Uterus (tissue), 3 donors: ENCODE measurements at regions not wholly inside any gene's neighbourhood (a gene's known extent, or its start where the extent isn't known, plus 50 kb on each side); places are given as distances from the start of the nearest gene placed in this dataset.

ENCODE experiments used
- DNase-seq, 2 donors: peaks; one replicate each; pipeline ENCODE4 v3.0.0-alpha.2; 2019 to 2020
- H3K27ac ChIP-seq, 2 donors: fragments of 200-600 bp; sonication (generic); 1 replicate in 1 of 2; 2 replicates in 1 of 2; pipeline ENCODE4 v1.5.1; 2016 to 2018
- H3K27me3 ChIP-seq, 2 donors: fragments of 200-600 bp; sonication (generic); one replicate each; pipeline ENCODE4 v1.5.1; 2018 to 2019; ENCODE audit warnings: control low read depth in 1 of 2
- H3K36me3 ChIP-seq, 2 donors: fragments of 200-600 bp; sonication (generic); one replicate each; pipeline ENCODE4 v1.5.1; 2019; ENCODE audit warnings: control low read depth in 1 of 2
- H3K4me1 ChIP-seq, 2 donors: fragments of 200-600 bp; sonication (generic); one replicate each; pipeline ENCODE4 v1.5.1; 2018 to 2019; ENCODE audit warnings: control low read depth in 1 of 2
- H3K4me3 ChIP-seq, 2 donors: fragments of 200-600 bp; sonication (generic); 1 replicate in 1 of 2; 2 replicates in 1 of 2; pipeline ENCODE4 v1.5.1; 2018 to 2019; ENCODE audit warnings: mild to moderate bottlenecking in 1 of 2
- H3K9me3 ChIP-seq, 2 donors: fragments of 200-600 bp; sonication (generic); one replicate each; pipeline ENCODE4 v1.5.1; 2019; ENCODE audit warnings: control low read depth in 1 of 2
- POLR2A ChIP-seq, 2 donors: fragments of 450-650 bp; IDR thresholded peaks; one replicate each; pipeline ENCODE4 v1.6.1; 2016; ENCODE audit warnings: antibody characterized with exemption in 2 of 2, mild to moderate bottlenecking in 1 of 2, moderate library complexity in 1 of 2
- intact Hi-C: fragments of 100-400 bp; cut with DNase I; formaldehyde crosslinking; loops from one replicate; pipeline ENCODE4 v1.15.1; 2023; ENCODE audit warnings: low total_unique reads
- TF ChIP-seq, protein P1 (sequence below), 4 experiments: fragments of 200-600 bp in 2 of 4; fragments of 450-650 bp in 2 of 4; sonication (generic) in 2 of 4; IDR thresholded peaks; one replicate each; pipeline ENCODE4 v1.5.1; 2016 to 2019; ENCODE audit warnings: antibody characterized with exemption in 4 of 4, mild to moderate bottlenecking in 2 of 4, moderate library complexity in 1 of 4
- donor health status: DM: yes; HTN: yes; CAD: no.

DNA sequence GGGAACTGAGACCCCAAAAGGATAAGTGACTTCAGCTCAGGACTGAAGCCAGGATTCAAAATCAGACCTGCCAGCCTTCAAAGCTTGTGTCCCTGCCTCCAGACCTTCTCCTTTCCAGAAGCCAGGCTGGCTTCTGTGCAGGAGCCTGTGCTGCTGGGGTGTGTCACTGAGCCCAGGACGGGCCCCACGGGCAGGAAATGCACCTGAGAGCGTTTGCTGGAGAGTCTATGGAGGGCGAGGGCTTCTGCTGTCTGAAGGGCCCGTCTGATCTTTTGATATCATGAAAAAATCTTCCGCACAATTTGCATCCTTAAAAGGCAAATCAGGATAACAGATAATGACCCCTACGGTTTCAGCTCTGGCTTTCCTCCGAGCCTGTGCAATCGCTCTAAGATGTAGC, 125.4 kb downstream of the FAM43A start:
- H3K27ac ChIP-seq = no peak overlapping the region
- H3K36me3 ChIP-seq = no peaks in the 10 kb centered on the region
- intact Hi-C loops = no loop called here
- H3K4me3 ChIP-seq = no peak overlapping the region
- H3K9me3 ChIP-seq = no peaks in the 10 kb centered on the region
- DNase-seq = no peak
- H3K27me3 ChIP-seq = no peaks in the 10 kb centered on the region
- H3K4me1 ChIP-seq = no peaks in the 10 kb centered on the region
- TF ChIP-seq POLR2A (IDR thresholded peaks at IDR 0.05) = no peak
- TF ChIP-seq, protein P1, sequence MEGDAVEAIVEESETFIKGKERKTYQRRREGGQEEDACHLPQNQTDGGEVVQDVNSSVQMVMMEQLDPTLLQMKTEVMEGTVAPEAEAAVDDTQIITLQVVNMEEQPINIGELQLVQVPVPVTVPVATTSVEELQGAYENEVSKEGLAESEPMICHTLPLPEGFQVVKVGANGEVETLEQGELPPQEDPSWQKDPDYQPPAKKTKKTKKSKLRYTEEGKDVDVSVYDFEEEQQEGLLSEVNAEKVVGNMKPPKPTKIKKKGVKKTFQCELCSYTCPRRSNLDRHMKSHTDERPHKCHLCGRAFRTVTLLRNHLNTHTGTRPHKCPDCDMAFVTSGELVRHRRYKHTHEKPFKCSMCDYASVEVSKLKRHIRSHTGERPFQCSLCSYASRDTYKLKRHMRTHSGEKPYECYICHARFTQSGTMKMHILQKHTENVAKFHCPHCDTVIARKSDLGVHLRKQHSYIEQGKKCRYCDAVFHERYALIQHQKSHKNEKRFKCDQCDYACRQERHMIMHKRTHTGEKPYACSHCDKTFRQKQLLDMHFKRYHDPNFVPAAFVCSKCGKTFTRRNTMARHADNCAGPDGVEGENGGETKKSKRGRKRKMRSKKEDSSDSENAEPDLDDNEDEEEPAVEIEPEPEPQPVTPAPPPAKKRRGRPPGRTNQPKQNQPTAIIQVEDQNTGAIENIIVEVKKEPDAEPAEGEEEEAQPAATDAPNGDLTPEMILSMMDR (IDR thresholded peaks at IDR 0.05) = no peak

DNA sequence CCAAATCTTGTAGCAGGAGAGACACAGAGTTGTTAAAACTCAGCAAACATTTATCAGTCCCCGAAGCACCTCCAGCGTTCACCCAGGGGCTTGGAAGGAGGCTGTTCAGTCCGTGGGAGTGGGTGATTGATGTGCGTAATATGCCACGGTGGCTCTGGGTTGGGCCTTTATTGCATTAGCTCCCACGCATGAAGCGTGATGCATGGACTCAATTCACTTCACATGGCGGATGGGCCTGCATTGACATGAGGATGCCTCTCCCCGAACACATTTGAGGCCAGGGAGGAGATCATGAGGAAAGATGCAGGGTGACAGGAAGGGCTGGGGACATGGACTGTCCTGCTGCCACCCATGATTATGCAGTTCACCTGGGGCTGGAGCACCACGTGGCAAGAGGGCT, 126.5 kb downstream of the FAM43A start:
- no peaks in the 10 kb centered on the region for H3K36me3 ChIP-seq
- no peak for TF ChIP-seq POLR2A (IDR thresholded peaks at IDR 0.05)
- TF ChIP-seq, protein P1 (IDR thresholded peaks at IDR 0.05) = no peak
- no peak overlapping the region for H3K4me3 ChIP-seq
- H3K27ac ChIP-seq = no peak overlapping the region
- DNase-seq = no peak
- H3K27me3 ChIP-seq = no peaks in the 10 kb centered on the region
- intact Hi-C loops = no loop called here
- H3K9me3 ChIP-seq = no peaks in the 10 kb centered on the region
- H3K4me1 ChIP-seq = no peaks in the 10 kb centered on the region

DNA sequence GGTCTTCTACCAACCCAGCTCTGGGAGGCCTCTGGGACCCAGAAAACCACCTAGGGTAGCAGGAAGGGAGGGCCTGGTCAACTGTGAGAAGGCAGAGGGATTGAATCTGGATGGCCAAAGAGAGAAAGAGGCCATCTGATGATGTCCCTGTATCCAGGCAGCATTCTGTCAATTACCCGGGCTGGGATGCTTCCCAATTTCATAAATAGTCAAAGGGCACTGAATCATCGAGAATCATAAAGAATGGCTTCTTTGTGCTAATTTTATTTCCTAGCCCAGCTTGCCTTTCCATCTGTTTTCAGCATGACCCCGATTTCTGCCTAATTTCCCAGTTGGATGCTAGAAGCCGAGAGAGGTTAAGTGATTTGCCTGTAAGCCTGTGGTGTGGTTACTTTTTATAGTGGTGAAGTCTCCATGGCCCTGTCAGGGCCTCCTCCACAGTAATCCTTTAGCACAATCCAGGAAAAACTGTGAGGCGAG, 129.2 kb downstream of the FAM43A start:
- no peak for TF ChIP-seq POLR2A (IDR thresholded peaks at IDR 0.05)
- TF ChIP-seq, protein P1 (IDR thresholded peaks at IDR 0.05) = no peak
- Histone ChIP-seq H3K4me1 (no peaks in the 10 kb centered on the region), H3K4me3 (no peak overlapping the region), H3K9me3 (no peaks in the 10 kb centered on the region), H3K27ac (no peak overlapping the region), H3K27me3 (no peaks in the 10 kb centered on the region), H3K36me3 (no peaks in the 10 kb centered on the region)
- no peak for DNase-seq
- intact Hi-C loops = no loop called here

DNA sequence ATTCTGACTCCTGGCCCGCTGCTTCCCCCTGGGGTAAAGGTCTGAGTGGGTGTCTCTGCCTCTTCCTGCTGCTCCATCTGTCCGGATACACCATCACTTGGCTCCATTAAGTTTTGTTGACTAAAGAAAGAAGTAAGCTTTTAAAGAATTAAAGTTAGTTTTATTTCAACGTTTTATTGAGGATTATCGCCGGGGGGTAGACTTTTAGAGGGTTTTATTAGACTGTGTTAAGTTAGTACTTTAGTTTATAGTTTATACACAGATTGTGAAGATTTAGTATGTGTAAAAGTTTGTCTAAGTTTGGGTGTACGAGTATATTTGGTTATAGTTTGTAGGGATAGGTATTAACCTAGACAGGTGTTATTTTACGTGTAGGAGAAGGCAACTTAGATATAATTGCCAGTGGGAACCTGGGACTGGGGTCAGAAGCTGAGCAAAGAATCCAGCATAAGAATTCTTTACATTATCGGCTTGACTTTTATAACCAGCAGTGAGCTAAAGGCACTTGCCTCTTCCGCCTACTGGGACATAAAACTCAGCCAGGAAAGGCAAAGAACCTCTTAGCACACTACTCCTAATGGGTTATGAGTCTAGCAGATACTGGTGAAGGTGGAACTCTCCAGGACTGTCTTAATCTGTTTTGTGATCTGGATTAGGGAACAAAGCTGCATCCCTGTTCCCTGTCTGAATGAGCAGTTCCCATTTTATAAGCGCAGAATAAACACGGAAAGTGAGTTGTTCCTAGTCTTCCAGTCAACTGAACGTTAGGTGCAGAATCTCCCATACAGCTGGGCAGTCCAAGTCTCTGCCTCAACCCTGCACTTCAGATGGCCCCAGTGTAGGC, 131.3 kb downstream of the FAM43A start:
- TF ChIP-seq, protein P1 (IDR thresholded peaks at IDR 0.05) = no peak
- TF ChIP-seq POLR2A (IDR thresholded peaks at IDR 0.05) = no peak
- Histone ChIP-seq H3K4me3 (no peak overlapping the region), H3K27ac (no peak overlapping the region), H3K36me3 (no peaks in the 10 kb centered on the region), H3K4me1 (no peaks in the 10 kb centered on the region), H3K9me3 (no peaks in the 10 kb centered on the region), H3K27me3 (no peaks in the 10 kb centered on the region)
- intact Hi-C loops = no loop called here
- no peak for DNase-seq

DNA sequence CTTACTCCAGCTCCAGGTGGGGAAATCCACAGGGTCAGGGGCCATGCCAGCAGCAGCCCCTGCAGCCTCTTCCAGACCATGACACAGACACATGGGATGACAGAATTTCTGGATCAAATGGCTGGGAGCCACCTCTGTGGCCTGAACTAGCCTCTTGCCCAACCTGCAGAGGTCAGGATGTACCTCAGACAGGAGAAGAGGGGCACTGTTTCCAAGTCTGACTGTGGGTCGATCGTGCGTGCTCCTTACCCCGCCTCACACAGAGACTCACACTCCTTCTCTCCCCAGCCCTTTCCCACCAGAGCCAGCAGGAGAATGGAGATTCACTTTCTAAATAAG, 131.9 kb downstream of the FAM43A start:
- no peaks in the 10 kb centered on the region for H3K36me3 ChIP-seq
- H3K9me3 ChIP-seq = no peaks in the 10 kb centered on the region
- no peak overlapping the region for H3K27ac ChIP-seq
- no peaks in the 10 kb centered on the region for H3K27me3 ChIP-seq
- no peaks in the 10 kb centered on the region for H3K4me1 ChIP-seq
- no peak for DNase-seq
- no peak overlapping the region for H3K4me3 ChIP-seq
- TF ChIP-seq, protein P1 (IDR thresholded peaks at IDR 0.05) = no peak
- TF ChIP-seq POLR2A (IDR thresholded peaks at IDR 0.05) = no peak
- intact Hi-C loops = no loop called here
